Peyer's patch (tissue), 4 donors: ENCODE measurements at regions not wholly inside any gene's neighbourhood (a gene's known extent, or its start where the extent isn't known, plus 50 kb on each side); places are given as distances from the start of the nearest gene placed in this dataset.

ENCODE experiments used
- POLR2A ChIP-seq, 2 donors: fragments of 450-650 bp; IDR thresholded peaks; one replicate each; pipeline ENCODE4 v1.5.1; 2017; ENCODE audit warnings: antibody characterized with exemption in 2 of 2, mild to moderate bottlenecking in 2 of 2, moderate library complexity in 2 of 2
- TF ChIP-seq, protein P1 (sequence below), 6 experiments: fragments of 450-650 bp in 4 of 6; fragments of 200-600 bp in 2 of 6; sonication (generic) in 1 of 6; IDR thresholded peaks; one replicate each; pipeline ENCODE4 v1.5.1; 2017 to 2019; ENCODE audit warnings: antibody characterized with exemption in 6 of 6, mild to moderate bottlenecking in 3 of 6, moderate library complexity in 1 of 6

DNA sequence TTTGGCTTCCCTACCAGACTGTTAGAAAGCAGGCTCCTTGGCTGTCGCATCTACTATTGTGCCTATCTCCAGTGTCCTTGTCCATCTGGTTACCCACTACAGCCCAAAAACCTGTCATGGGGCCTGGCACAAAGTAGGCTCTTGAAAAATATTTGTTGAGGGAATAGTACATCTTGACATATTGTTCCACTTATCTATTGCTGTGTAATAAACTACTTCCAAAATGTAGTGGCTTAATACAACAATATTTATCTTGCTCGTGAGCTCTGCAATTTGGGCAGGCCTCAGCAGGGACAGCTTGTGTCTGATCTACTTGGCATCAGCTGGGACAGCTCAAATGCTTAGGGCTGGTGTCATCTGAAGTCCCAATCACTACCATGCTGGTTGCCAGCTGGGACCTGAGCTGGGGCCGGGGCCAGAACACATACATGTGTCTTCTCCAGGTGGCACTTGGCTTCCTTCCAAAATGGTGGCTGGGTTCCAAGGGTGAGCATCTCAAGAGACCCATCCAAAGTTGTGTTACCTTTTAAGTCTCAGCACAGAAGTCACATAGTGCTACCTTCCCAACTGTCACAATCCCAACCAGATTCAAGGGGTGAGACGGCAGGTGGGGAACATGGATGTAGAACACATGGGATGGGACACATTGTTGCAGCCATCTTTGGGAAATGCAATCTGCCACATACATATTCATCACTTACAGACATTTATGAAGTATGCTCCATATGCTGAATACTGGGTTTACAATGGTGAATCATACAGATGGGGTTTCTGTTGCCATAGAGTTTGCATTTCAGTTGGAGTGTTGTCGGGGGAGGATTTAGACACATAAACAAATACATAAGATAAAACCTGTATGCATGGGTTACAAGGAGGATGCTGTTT lies 134.2 kb downstream of the FOXI3 start:
- no peak for TF ChIP-seq POLR2A (IDR thresholded peaks at IDR 0.05)
- TF ChIP-seq, protein P1, sequence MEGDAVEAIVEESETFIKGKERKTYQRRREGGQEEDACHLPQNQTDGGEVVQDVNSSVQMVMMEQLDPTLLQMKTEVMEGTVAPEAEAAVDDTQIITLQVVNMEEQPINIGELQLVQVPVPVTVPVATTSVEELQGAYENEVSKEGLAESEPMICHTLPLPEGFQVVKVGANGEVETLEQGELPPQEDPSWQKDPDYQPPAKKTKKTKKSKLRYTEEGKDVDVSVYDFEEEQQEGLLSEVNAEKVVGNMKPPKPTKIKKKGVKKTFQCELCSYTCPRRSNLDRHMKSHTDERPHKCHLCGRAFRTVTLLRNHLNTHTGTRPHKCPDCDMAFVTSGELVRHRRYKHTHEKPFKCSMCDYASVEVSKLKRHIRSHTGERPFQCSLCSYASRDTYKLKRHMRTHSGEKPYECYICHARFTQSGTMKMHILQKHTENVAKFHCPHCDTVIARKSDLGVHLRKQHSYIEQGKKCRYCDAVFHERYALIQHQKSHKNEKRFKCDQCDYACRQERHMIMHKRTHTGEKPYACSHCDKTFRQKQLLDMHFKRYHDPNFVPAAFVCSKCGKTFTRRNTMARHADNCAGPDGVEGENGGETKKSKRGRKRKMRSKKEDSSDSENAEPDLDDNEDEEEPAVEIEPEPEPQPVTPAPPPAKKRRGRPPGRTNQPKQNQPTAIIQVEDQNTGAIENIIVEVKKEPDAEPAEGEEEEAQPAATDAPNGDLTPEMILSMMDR (IDR thresholded peaks at IDR 0.05): no peak
